SJCRH30 (cell line): ENCODE measurements at regions not wholly inside any gene's neighbourhood (a gene's known extent, or its start where the extent isn't known, plus 50 kb on each side); places are given as distances from the start of the nearest gene placed in this dataset.
"Not testable (repeated sequence)": the region's sequence is repeated elsewhere in the genome, so short reads cannot be mapped to it uniquely, and the experiment has no call there.

Experiments used
- DNase-seq, 2 experiments: peaks; one replicate each; pipeline ENCODE4 v3.0.0-alpha.2; 2015 to 2020
- H3K27ac ChIP-seq: fragments of 250-450 bp; sonication (Bioruptor Pico); 2 replicates; pipeline ENCODE4 v1.5.1; 2020; ENCODE audit warnings: mild to moderate bottlenecking, moderate library complexity
- H3K27me3 ChIP-seq: fragments of 250-450 bp; sonication (Bioruptor Pico); 2 replicates; pipeline ENCODE4 v1.5.1; 2020; ENCODE audit warnings: mild to moderate bottlenecking, moderate library complexity
- H3K36me3 ChIP-seq: fragments of 250-450 bp; sonication (Bioruptor Pico); 2 replicates; pipeline ENCODE4 v1.5.1; 2020; ENCODE audit warnings: mild to moderate bottlenecking, moderate library complexity
- H3K4me1 ChIP-seq: fragments of 250-450 bp; sonication (Bioruptor Pico); 2 replicates; pipeline ENCODE4 v1.5.1; 2020; ENCODE audit warnings: mild to moderate bottlenecking, moderate library complexity
- H3K4me3 ChIP-seq: fragments of 250-450 bp; sonication (Bioruptor Pico); 2 replicates; pipeline ENCODE4 v1.5.1; 2020; ENCODE audit warnings: mild to moderate bottlenecking, moderate library complexity
- H3K9me3 ChIP-seq: fragments of 250-450 bp; sonication (Bioruptor Pico); replicated peaks from 2 replicates; pipeline ENCODE4 v1.5.1; 2020; ENCODE audit warnings: mild to moderate bottlenecking, moderate library complexity

- Histone ChIP-seq H3K4me1 (peaks cover 10% of the 10 kb centered on the region; the same call in 1 of the 2 replicates), H3K9me3 (peaks cover 4% of the 10 kb centered on the region; the same call in 1 of the 2 replicates), H3K27me3 (no peaks in the 10 kb centered on the region), H3K27ac (no peak overlapping the region), H3K36me3 (no peaks in the 10 kb centered on the region), H3K4me3 (no peak overlapping the region)
- DNase-seq = no peak
Measured at GRCh38 chr3:8311321-8311720, 190.3 kb upstream of the LMCD1 start.

DNA sequence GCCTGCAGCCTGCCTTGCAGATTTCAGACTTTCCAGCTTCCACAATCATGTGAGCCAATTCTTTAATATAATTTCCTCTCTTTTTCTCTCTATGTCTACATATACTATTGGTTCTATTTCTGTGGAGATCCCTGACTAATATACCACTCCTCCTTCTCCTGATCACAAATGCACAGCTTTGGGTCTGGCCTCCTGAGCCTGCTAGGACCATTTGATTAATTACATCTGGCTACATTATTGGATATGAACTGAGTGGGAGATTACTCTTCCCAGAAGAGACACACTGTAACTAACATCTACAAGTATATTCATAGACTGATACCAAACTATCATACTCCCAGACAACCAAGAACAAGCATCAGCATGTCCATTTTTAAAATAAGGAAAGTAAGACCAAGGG lies 188.9 kb upstream of the LMCD1 start:
- DNase-seq = no peak
- no peak overlapping the region for H3K4me3 ChIP-seq
- peaks cover 4% of the 10 kb centered on the region; the same call in 1 of the 2 replicates for H3K9me3 ChIP-seq
- H3K27ac ChIP-seq = no peak overlapping the region
- peaks cover 17% of the 10 kb centered on the region for H3K4me1 ChIP-seq
- no peaks in the 10 kb centered on the region for H3K36me3 ChIP-seq
- no peaks in the 10 kb centered on the region for H3K27me3 ChIP-seq

GRCh38 chr3:8313560-8314267 lies 187.9 kb upstream of the LMCD1 start:
- peaks cover 22% of the 10 kb centered on the region for H3K4me1 ChIP-seq
- no peak overlapping the region for H3K27ac ChIP-seq

DNA sequence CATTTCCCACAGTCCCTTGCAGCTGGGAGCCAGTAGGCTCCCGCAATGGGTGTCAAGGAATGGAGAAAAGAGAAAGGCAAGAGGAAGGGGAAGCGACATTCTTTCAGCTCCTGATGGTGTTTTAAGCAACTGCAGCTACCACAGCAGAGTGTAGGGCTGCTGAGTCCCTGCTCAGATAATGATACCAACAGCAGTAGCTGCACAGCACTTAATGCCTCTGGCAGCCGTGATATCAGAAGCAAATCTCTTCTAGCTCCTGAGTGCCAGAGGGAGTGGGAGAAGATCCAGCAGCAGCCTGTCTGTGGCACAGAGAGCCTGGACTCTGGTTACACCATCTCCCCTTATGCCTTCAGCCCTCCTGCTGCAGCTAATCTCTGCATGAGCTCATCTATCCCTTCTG lies 186.1 kb upstream of the LMCD1 start:
- not testable (repeated sequence) for H3K27ac ChIP-seq, H3K9me3 ChIP-seq
- DNase-seq = peak; percentile 38 to 57

More at GRCh38 chr3:8313560-8314267, 187.9 kb upstream of the LMCD1 start:
- H3K4me3 ChIP-seq = no peak overlapping the region
- DNase-seq = no peak
- no peaks in the 10 kb centered on the region for H3K36me3 ChIP-seq
- H3K27me3 ChIP-seq = no peaks in the 10 kb centered on the region
- H3K9me3 ChIP-seq = peaks cover 2% of the 10 kb centered on the region; the same call in 1 of the 2 replicates

GRCh38 chr3:8317661-8318649 lies 183.7 kb upstream of the LMCD1 start:
- Histone ChIP-seq H3K27ac (no peak overlapping the region), H3K9me3 (no peaks in the 10 kb centered on the region), H3K4me3 (no peak overlapping the region), H3K4me1 (peaks cover 32% of the 10 kb centered on the region), H3K27me3 (no peaks in the 10 kb centered on the region), H3K36me3 (no peaks in the 10 kb centered on the region)
- DNase-seq = no peak

More for the DNA sequence above, 186.1 kb upstream of the LMCD1 start:
- peaks cover 26% of the 10 kb centered on the region for H3K4me1 ChIP-seq
- H3K4me3 ChIP-seq, H3K36me3 ChIP-seq, H3K27me3 ChIP-seq: not testable (repeated sequence)

- Histone ChIP-seq H3K4me3 (no peak overlapping the region), H3K36me3 (no peaks in the 10 kb centered on the region), H3K27ac (peak overlapping the region; percentile 17), H3K9me3 (no peaks in the 10 kb centered on the region), H3K27me3 (no peaks in the 10 kb centered on the region), H3K4me1 (peaks cover 44% of the 10 kb centered on the region)
- DNase-seq = no peak
Measured at GRCh38 chr3:8319935-8320634, 181.5 kb upstream of the LMCD1 start.

DNA sequence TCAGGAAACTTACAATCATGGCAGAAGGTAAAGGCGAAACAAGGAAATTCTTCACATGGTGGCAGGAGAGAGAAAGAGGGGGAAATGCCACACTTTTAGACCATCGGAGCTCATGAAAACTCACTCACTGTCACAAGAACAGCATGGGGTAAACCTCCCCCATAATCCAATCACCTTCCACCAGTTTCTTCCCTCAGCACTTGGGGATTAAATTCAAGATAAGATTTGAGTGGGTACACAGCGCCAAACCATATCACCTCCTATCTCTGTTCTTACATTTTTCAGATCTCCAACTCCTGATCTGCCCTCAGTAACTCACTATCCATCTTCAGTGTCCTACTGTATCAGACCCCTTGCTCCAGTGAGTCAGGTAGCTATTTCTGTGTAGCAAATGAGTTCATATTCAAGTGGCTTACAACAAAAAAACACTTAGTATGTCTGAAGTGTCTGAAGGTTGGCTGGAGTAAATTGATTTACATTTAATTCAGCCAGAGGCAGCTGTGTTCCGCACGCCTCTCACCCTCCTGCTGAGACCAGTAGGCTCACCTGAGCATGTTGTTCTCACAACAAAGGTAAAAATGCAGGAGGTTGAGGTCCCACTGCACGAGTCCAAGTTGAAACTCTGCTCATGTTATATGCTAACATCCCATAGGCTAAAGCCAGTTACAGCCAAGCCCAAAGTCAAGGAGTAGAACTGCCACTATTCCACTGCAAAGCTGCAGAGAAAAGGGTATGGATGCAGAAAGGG lies 180.7 kb upstream of the LMCD1 start:
- no peak for DNase-seq
- H3K27me3 ChIP-seq = no peaks in the 10 kb centered on the region
- no peak overlapping the region for H3K4me3 ChIP-seq
- peaks cover 40% of the 10 kb centered on the region for H3K4me1 ChIP-seq
- H3K36me3 ChIP-seq = no peaks in the 10 kb centered on the region
- peak overlapping the region; percentile 17; the same call in 1 of the 2 replicates for H3K27ac ChIP-seq
- H3K9me3 ChIP-seq = no peaks in the 10 kb centered on the region

DNA sequence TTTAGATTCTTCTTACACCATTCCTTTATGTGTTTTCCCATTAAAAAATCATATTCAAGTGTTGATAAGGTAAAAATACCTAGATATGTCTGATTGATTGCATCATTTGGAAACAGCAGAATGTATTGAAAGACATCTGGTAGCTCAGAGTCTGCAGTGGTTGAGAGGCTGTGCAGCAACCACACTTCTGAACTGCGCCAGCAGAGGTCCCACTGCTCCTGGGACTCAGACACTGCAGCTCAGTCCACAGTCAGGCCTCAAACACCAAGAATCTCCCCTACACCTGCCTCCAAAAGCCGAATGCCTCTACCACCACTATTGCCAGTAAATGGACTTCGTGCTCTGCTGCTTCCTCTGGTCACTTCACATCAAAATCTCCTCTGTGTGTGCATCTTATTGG lies 176.9 kb upstream of the LMCD1 start:
- Histone ChIP-seq H3K4me3 (no peak overlapping the region), H3K4me1 (peaks cover 48% of the 10 kb centered on the region), H3K36me3 (no peaks in the 10 kb centered on the region), H3K9me3 (no peaks in the 10 kb centered on the region), H3K27me3 (no peaks in the 10 kb centered on the region), H3K27ac (no peak overlapping the region)
- DNase-seq = peak; percentile 34 to 56

DNA sequence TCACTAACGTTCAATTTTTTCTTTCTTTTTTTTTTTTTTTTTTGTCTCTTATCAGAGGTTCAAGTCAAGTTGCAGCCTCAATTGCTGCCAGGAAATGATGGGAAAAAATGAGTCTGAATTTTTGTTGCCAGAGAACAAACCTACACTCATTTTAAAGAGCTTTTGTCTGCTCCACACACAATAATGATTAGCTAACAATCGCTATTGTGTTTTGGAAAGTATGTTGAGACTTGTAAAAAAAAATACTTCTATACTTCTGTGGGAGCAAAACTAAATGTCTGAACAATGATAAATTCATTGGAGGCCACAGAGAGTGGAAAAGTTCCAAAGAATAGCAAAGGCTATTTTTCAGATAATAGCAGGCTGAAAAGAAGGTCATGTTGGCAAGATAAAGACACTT lies 176.3 kb upstream of the LMCD1 start:
- DNase-seq = no peak
- Histone ChIP-seq H3K27ac (no peak overlapping the region), H3K4me3 (no peak overlapping the region), H3K9me3 (no peaks in the 10 kb centered on the region), H3K4me1 (peaks cover 50% of the 10 kb centered on the region), H3K36me3 (no peaks in the 10 kb centered on the region), H3K27me3 (no peaks in the 10 kb centered on the region)

DNA sequence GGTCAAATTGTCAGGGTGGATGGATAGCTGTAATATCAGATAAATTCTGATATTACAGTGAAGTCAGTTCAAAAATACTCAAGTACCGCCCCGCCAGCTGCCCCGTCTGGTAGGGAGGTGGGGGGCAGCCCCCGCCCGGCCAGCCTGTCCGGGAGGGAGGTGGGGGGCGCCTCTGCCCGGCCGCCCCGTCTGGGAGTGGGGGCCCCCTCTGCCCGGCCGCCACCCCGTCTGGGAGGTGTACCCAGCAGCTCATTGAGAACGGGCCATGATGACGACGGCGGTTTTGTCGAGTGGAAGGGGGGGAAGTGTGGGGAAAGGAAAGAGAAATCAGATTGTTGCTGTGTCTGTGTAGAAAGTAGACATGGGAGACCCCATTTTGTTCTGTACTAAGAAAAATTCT lies 175.8 kb upstream of the LMCD1 start:
- not testable (repeated sequence) for H3K9me3 ChIP-seq, H3K4me3 ChIP-seq, DNase-seq, H3K27ac ChIP-seq, H3K36me3 ChIP-seq, H3K27me3 ChIP-seq
- H3K4me1 ChIP-seq = peaks cover 45% of the 10 kb centered on the region

- Histone ChIP-seq H3K36me3 (no peaks in the 10 kb centered on the region), H3K4me1 (peaks cover 42% of the 10 kb centered on the region), H3K27ac (peak overlapping the region; percentile 72), H3K9me3 (peaks cover 3% of the 10 kb centered on the region; the same call in 1 of the 2 replicates), H3K27me3 (no peaks in the 10 kb centered on the region), H3K4me3 (no peak overlapping the region)
- peak; percentile 25 to 45 for DNase-seq
Measured at GRCh38 chr3:8327739-8328138, 173.9 kb upstream of the LMCD1 start.

DNA sequence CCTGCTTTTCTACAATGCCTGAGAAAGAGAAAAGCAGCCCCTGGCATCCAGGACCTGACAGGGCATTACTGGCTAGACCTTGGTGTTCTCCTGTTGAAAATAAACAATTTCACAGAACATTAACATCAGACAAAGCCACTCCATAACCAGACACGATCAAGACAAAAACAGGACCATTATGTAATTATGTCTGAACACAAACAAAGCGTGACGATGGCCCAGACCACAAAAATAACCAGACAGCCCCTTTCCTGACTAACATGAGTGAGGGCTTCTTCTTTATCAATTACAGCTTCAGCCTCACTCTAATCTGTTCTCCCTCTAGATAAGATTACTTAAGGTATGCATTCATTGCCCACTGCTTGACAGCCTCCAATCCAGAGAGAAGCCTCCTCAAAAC lies 172.7 kb upstream of the LMCD1 start:
- Histone ChIP-seq H3K36me3 (no peaks in the 10 kb centered on the region), H3K27ac (peak overlapping the region; percentile 72), H3K27me3 (no peaks in the 10 kb centered on the region), H3K4me1 (peaks cover 31% of the 10 kb centered on the region), H3K4me3 (no peak overlapping the region), H3K9me3 (peaks cover 3% of the 10 kb centered on the region; the same call in 1 of the 2 replicates)
- peak; percentile 54 to 74 for DNase-seq

- Histone ChIP-seq H3K36me3 (no peaks in the 10 kb centered on the region), H3K27ac (peak overlapping the region; percentile 72), H3K4me3 (no peak overlapping the region), H3K9me3 (peaks cover 3% of the 10 kb centered on the region; the same call in 1 of the 2 replicates), H3K4me1 (peaks cover 29% of the 10 kb centered on the region), H3K27me3 (no peaks in the 10 kb centered on the region)
- no peak for DNase-seq
Measured at GRCh38 chr3:8329598-8329997, 172.0 kb upstream of the LMCD1 start.

DNA sequence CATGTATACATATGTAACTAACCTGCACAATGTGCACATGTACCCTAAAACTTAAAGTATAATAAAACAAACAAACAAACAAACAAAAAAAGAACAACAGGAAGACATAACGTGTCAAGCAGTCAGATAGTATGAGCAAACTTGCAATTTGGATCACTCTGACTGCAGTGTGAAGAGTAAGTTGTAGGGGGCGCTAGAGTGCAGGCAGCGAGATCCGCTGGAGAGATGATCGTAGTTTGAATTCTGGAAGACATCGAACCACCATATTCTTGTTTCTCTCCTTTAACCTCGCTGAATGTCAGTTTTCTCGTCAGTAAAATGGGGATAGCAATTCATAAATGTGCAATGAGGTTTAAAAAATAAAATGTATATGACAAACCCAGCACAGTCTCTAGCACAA lies 165.2 kb upstream of the LMCD1 start:
- Histone ChIP-seq H3K36me3 (no peaks in the 10 kb centered on the region), H3K27ac (no peak overlapping the region), H3K27me3 (no peaks in the 10 kb centered on the region), H3K4me3 (no peak overlapping the region), H3K4me1 (no peaks in the 10 kb centered on the region), H3K9me3 (peaks cover 3% of the 10 kb centered on the region; the same call in 1 of the 2 replicates)
- DNase-seq = no peak
